Germinal center (tissue), 1 donor: ENCODE measurements at regions not wholly inside any gene's neighbourhood (a gene's known extent, or its start where the extent isn't known, plus 50 kb on each side); places are given as distances from the start of the nearest gene placed in this dataset.
"Not testable (repeated sequence)": the region's sequence is repeated elsewhere in the genome, so short reads cannot be mapped to it uniquely, and the experiment has no call there.

ENCODE experiments used
- DNase-seq: peaks from one replicate; pipeline ENCODE4 v3.0.0; 2012; ENCODE audit warnings: mixed read lengths, low spot score

GRCh38 chr3:105222568-105223093 is 144.1 kb upstream of the ALCAM start:
- DNase-seq, result no peak

GRCh38 chr3:105223815-105224214 is 142.9 kb upstream of the ALCAM start:
- no peak for DNase-seq

GRCh38 chr3:105228696-105229095 is 138.0 kb upstream of the ALCAM start:
- no peak for DNase-seq

- DNase-seq, result no peak
Measured at GRCh38 chr3:105232553-105232952, 134.2 kb upstream of the ALCAM start.

- no peak for DNase-seq
Measured at GRCh38 chr3:105233010-105233409, 133.7 kb upstream of the ALCAM start.

- DNase-seq, result no peak
Measured at GRCh38 chr3:105235221-105235620, 131.5 kb upstream of the ALCAM start.

GRCh38 chr3:105235785-105236184 is 130.9 kb upstream of the ALCAM start:
- no peak for DNase-seq

GRCh38 chr3:105238367-105238766 is 128.3 kb upstream of the ALCAM start:
- DNase-seq, result no peak

GRCh38 chr3:105243076-105243475 is 123.6 kb upstream of the ALCAM start:
- DNase-seq, result no peak

GRCh38 chr3:105246536-105246935 is 120.2 kb upstream of the ALCAM start:
- no peak for DNase-seq

- DNase-seq, result no peak
Measured at GRCh38 chr3:105253225-105253624, 113.5 kb upstream of the ALCAM start.

GRCh38 chr3:105254154-105254553 is 112.6 kb upstream of the ALCAM start:
- DNase-seq, result no peak

GRCh38 chr3:105255350-105255749 is 111.4 kb upstream of the ALCAM start:
- no peak for DNase-seq

- DNase-seq, result no peak
Measured at GRCh38 chr3:105259496-105259895, 107.2 kb upstream of the ALCAM start.

- DNase-seq, result no peak
Measured at GRCh38 chr3:105260385-105260784, 106.3 kb upstream of the ALCAM start.

GRCh38 chr3:105274536-105274935 is 92.2 kb upstream of the ALCAM start:
- no peak for DNase-seq

- no peak for DNase-seq
Measured at GRCh38 chr3:105274958-105275357, 91.8 kb upstream of the ALCAM start.

GRCh38 chr3:105277656-105278055 is 89.1 kb upstream of the ALCAM start:
- no peak for DNase-seq

GRCh38 chr3:105278688-105279087 is 88.0 kb upstream of the ALCAM start:
- DNase-seq, result no peak

- no peak for DNase-seq
Measured at GRCh38 chr3:105281989-105282388, 84.7 kb upstream of the ALCAM start.

- no peak for DNase-seq
Measured at GRCh38 chr3:105284876-105285275, 81.8 kb upstream of the ALCAM start.

- no peak for DNase-seq
Measured at GRCh38 chr3:105285653-105286241, 81.0 kb upstream of the ALCAM start.

GRCh38 chr3:105293441-105293840 is 73.3 kb upstream of the ALCAM start:
- DNase-seq, result no peak

- DNase-seq, result not testable (repeated sequence)
Measured at GRCh38 chr3:105296182-105296822, 70.4 kb upstream of the ALCAM start.
